Astrocyte of the cerebellum (primary cell): ENCODE measurements at regions not wholly inside any gene's neighbourhood (a gene's known extent, or its start where the extent isn't known, plus 50 kb on each side); places are given as distances from the start of the nearest gene placed in this dataset.
A peak's percentile ranks its signal among the peaks of the same experiment; 100 is the strongest.
"Not testable (repeated sequence)": the region's sequence is repeated elsewhere in the genome, so short reads cannot be mapped to it uniquely, and the experiment has no call there.

Experiments used
- DNase-seq: peaks from one replicate; pipeline ENCODE4 v3.0.0-alpha.2; 2011; ENCODE audit warnings: low read depth
- H3K4me3 ChIP-seq: 2 replicates; pipeline ENCODE4 v1.5.1; 2011; ENCODE audit warnings: mild to moderate bottlenecking, low read depth, low read length, moderate library complexity
- in situ Hi-C: cut with HindIII; loops from 2 replicates; pipeline ENCODE4 v1.10.0; 2017; ENCODE audit warnings: low sequenced_read_pairs
- TF ChIP-seq, protein P1 (sequence below): IDR thresholded peaks from 2 replicates; pipeline ENCODE4 v1.5.1; 2012; ENCODE audit warnings: low read length, low read depth, moderate library complexity, mild to moderate bottlenecking; ENCODE audit errors: missing control alignments

DNA sequence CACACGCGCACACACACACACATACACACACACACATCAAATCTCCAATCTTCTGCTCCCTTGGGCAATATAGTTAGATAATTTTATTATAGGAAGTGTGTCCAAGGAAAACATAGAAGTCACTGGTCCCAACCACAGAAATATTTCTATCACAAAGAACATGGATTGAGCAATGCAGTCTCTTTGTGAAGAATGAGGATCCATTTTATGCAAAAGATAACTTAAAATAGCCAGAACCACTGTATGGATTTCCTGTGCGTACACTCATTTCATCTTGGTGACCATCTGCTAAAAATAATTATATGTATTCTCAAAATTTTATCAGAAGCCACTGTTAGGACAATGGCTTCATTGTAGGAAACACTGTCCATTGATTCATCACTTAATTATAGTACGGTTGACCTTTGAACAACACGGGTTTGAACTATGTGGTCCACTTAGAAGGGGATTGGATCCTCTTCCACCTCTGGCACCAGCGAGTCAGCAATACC, 169.6 kb upstream of the MXRA5 start:
- in situ Hi-C loops, result no loop called here
- TF ChIP-seq, protein P1, sequence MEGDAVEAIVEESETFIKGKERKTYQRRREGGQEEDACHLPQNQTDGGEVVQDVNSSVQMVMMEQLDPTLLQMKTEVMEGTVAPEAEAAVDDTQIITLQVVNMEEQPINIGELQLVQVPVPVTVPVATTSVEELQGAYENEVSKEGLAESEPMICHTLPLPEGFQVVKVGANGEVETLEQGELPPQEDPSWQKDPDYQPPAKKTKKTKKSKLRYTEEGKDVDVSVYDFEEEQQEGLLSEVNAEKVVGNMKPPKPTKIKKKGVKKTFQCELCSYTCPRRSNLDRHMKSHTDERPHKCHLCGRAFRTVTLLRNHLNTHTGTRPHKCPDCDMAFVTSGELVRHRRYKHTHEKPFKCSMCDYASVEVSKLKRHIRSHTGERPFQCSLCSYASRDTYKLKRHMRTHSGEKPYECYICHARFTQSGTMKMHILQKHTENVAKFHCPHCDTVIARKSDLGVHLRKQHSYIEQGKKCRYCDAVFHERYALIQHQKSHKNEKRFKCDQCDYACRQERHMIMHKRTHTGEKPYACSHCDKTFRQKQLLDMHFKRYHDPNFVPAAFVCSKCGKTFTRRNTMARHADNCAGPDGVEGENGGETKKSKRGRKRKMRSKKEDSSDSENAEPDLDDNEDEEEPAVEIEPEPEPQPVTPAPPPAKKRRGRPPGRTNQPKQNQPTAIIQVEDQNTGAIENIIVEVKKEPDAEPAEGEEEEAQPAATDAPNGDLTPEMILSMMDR, result no peak
- DNase-seq, result no peak
- H3K4me3 ChIP-seq, result no peak overlapping the region

- in situ Hi-C loops, result no loop called here
- TF ChIP-seq, protein P1, result no peak
- no peak overlapping the region for H3K4me3 ChIP-seq
- DNase-seq, result no peak
Measured at GRCh38 chrX:3514996-3515395, 168.5 kb upstream of the MXRA5 start.

DNA sequence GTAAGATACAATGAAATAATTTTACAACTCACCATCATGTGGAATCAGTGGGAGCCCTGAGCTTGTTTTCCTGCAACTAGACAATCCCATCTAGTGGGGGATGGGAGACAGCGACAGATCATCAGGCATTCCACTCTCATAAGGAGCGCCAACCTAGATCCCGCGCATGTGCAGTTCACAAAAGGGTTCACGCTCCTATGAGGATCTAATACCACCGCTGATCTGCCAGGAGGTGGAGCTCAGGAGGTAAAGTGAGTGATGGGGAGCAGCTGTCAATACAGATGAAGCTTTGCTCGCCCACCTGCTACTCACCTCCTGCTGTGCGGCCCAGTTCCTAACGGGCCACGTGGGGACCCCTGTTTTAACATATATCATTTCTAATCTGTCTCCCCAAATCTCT, 165.7 kb upstream of the MXRA5 start:
- H3K4me3 ChIP-seq, DNase-seq, in situ Hi-C loops: not testable (repeated sequence)

- TF ChIP-seq, protein P1, result no peak
- in situ Hi-C loops, result no loop called here
Measured at GRCh38 chrX:3509934-3510333, 163.5 kb upstream of the MXRA5 start.

GRCh38 chrX:3504916-3505315, 158.5 kb upstream of the MXRA5 start:
- DNase-seq, result no peak
- TF ChIP-seq, protein P1, result no peak
- in situ Hi-C loops, result no loop called here
- no peak overlapping the region for H3K4me3 ChIP-seq

More at GRCh38 chrX:3509934-3510333, 163.5 kb upstream of the MXRA5 start:
- H3K4me3 ChIP-seq, result no peak overlapping the region
- DNase-seq, result no peak

DNA sequence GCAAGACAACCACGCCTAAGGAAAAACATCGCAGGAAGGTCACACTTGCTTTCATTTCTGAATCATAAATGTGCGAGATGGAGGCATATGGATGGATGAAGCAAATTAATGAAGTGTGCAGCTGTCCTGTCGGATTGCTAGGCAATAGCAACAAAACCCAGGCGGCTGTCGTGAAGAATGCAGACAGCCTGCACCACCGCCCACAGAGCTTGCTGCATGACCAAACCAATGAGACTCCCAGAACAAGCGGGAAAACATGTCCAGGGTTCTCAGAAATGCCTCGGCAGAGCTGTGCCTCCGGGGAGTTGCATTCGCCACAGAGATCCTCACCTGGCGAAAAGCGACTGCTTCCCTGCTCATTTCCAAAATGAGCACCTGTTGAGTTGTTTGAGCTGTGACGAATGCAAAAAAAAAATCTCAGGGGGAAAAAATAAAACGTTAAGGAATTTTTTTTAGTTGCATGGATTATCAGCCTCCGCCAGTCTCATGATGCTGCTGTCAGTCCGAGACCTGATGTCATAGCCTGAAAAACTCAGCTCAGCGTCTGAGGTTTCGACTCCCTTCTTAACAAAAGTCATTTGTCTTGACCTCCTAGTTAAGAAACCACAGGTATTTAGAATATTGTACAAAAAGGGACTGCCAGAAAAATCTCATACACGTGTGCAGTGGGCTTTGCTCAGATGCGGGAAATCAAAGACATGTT, 155.5 kb upstream of the MXRA5 start:
- no peak overlapping the region for H3K4me3 ChIP-seq
- DNase-seq, result peak; percentile 36
- in situ Hi-C loops, result no loop called here
- TF ChIP-seq, protein P1, result no peak

DNA sequence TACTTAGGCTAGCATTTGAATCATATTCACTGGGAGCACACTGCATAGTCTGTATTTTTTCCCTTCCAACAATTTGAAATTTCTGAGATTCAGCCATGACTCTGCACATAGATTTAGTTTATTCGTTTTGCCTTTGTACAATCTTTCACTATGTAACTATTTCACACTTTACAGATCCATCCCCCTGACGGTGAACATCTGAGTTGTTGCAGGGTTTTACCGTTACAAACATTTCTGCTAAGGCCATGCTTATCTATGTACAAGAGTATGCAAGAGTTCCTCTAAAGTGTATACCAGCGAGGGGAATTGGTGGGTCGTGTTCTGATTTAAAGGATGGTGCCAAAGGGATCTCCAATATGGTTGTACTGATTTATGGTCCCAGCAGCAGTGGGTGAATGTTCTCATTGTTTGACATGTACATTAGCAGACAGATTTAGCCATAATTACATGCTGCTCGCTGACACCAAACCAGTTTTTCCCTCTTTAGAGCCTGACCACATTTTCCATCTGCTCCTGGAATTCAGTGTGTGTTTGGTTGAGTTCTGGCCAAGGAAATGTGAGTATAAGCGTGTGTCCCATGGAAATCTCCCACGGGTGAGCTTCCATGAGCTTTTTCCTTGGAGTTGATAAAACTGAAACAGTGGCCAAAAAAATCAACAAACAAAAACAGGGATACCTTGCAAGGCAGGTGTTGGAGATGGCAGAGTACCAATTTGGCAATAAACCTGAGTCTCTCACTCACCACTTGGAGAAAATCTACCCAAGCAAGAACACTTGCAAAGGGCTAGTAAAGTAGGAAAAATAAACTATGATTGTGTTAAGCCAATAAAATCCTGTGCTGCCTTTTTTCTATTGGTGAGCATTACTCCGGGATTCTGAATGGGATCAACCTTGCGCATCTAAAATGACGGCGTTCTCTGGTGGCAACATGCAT, 149.7 kb upstream of the MXRA5 start:
- in situ Hi-C loops, DNase-seq, H3K4me3 ChIP-seq: not testable (repeated sequence)
